ENCODE measurements at regions not wholly inside any gene's neighbourhood (a gene's known extent, or its start where the extent isn't known, plus 50 kb on each side); places are given as distances from the start of the nearest gene placed in this dataset.

GRCh38 chr10:107717046-107717445 is 552.5 kb upstream of the SORCS1 start:
- Histone ChIP-seq H3K9ac (ENCODE audit: extremely low read depth, insufficient read length, low read length) (no peak overlapping the region), H3K79me1 (ENCODE audit: insufficient read depth, low read depth, low read length, poor library complexity, severe bottlenecking) (no peaks in the 10 kb centered on the region), H3K4me2 (ENCODE audit: insufficient read depth, insufficient read length, low read length) (no peak overlapping the region), H3K56ac (ENCODE audit: insufficient read length, low read depth, low read length) (no peak overlapping the region), H2BK120ac (ENCODE audit: low read depth, low read length, poor library complexity, severe bottlenecking) (no peak overlapping the region), H3K27ac (ENCODE audit: insufficient read length, low read depth, low read length) (no peak overlapping the region), H2AK5ac (ENCODE audit: insufficient read length, low read length) (no peak overlapping the region), H2AFZ (ENCODE audit: low read length) (no peak overlapping the region), H3K23ac (ENCODE audit: insufficient read length, low read depth, low read length) (no peak overlapping the region), H3K4ac (ENCODE audit: low read depth, low read length) (no peak overlapping the region), H3K9me3 (ENCODE audit: control insufficient read depth, low read depth, low read length) (no peaks in the 10 kb centered on the region), H3K79me2 (ENCODE audit: insufficient read depth, low read length) (no peaks in the 10 kb centered on the region), H4K8ac (replicated peaks; ENCODE audit: insufficient read length, low read depth, low read length) (no peak overlapping the region), H2BK15ac (ENCODE audit: low read depth, low read length) (no peak overlapping the region), H3K18ac (ENCODE audit: insufficient read length, low read depth, low read length) (no peak overlapping the region), H4K91ac (ENCODE audit: insufficient read length, low read depth, low read length) (no peak overlapping the region), H3T11ph (ENCODE audit: low read length) (no peak overlapping the region), H2BK12ac (ENCODE audit: insufficient read length, low read depth, low read length) (no peak overlapping the region), H3K23me2 (ENCODE audit: insufficient read length, low read depth, low read length, poor library complexity, severe bottlenecking) (no peaks in the 10 kb centered on the region), H2BK20ac (ENCODE audit: low read depth, low read length, poor library complexity, severe bottlenecking) (no peak overlapping the region), H4K5ac (ENCODE audit: insufficient read length, low read depth, low read length) (no peak overlapping the region), H4K20me1 (ENCODE audit: control insufficient read depth, insufficient read depth, insufficient read length) (no peaks in the 10 kb centered on the region), H3K14ac (ENCODE audit: insufficient read depth, low read length) (no peak overlapping the region), H3K27me3 (ENCODE audit: insufficient read depth, low read length) (no peaks in the 10 kb centered on the region), H3K4me1 (ENCODE audit: insufficient read depth, low read length) (no peaks in the 10 kb centered on the region), H2BK5ac (ENCODE audit: insufficient read length, low read length) (no peak overlapping the region)
- H3K4me3 Mint-ChIP-seq = no peak overlapping the region
- no peak for TF ChIP-seq CTCF (conservative IDR thresholded peaks at IDR 0.05)
- no peaks in the 10 kb centered on the region for H3K36me3 Mint-ChIP-seq (ENCODE audit: insufficient read depth in 1 of 3, low read depth in 3 of 3)
- WGBS (ENCODE audit: extremely low coverage, insufficient read length, low lambda C conversion rate) = 100% methylated on average over 1 of the region's 2 CpGs
- no peaks in the 10 kb centered on the region for H3K27me3 Mint-ChIP-seq (ENCODE audit: low read depth)
- DNase-seq = no peak
- H3K4me1 Mint-ChIP-seq = peaks cover 0 to 4% of the 10 kb centered on the region in 2 experiments; a peak in 2 of 4 replicates
- no peaks in the 10 kb centered on the region for H3K9me3 Mint-ChIP-seq
- H3K27ac Mint-ChIP-seq = no peak overlapping the region

Measured in H9 (cell line).